Amygdala (tissue), 56 donors: ENCODE measurements at regions not wholly inside any gene's neighbourhood (a gene's known extent, or its start where the extent isn't known, plus 50 kb on each side); places are given as distances from the start of the nearest gene placed in this dataset.

Source experiments
- DNase-seq, 56 donors: peaks; one replicate each; lab custom pipeline; 2025; lab: John Stamatoyannopoulos, UW

DNA sequence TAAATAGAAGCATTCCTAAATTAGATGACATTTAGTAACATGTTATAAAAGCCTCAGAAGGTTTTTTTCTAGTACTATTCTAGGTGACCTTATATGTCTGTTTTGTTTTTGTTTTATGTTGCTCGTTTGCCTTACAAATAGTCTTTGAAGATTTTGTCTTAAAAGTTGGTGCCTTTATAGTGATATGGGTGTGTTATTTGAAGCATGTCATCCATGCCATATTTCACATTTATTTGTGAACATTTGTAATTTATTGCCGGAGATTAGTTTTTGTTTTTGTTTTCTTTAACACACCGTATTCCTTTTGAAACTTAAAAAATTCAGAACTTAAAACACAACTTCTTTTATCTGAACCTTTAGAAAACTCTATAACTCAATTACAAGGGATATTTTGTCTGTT lies 422.8 kb upstream of the PCDH9 start:
- DNase-seq, result no peak

GRCh38 chr13:67651908-67652465 lies 421.9 kb upstream of the PCDH9 start:
- no peak for DNase-seq

- DNase-seq, result no peak
Observed at GRCh38 chr13:67650471-67650870, 420.3 kb upstream of the PCDH9 start.

- DNase-seq, result no peak
Observed at GRCh38 chr13:67645874-67646467, 415.8 kb upstream of the PCDH9 start.

- no peak for DNase-seq
Observed at GRCh38 chr13:67643516-67644055, 413.4 kb upstream of the PCDH9 start.

- DNase-seq, result no peak
Observed at GRCh38 chr13:67642657-67643056, 412.5 kb upstream of the PCDH9 start.

GRCh38 chr13:67635754-67636153 lies 405.6 kb upstream of the PCDH9 start:
- no peak for DNase-seq

DNA sequence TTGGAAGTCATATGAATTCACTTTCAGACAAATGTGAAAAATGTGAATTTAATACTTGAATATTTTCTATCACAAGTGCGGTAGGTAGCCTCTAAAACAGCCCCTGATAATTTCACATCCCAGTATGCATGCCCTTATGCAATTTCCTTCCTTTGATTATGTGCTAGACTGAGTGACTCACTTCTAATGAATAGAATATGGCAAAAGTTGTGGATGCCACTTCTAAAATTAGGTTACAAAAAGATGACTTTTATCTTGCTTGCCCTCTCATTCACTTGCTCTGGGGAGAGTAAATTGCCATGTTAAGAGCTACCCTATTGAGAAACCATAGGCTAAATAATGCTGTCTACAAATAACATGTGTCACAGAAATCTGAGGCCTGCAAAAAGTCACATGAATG lies 402.5 kb upstream of the PCDH9 start:
- no peak for DNase-seq

DNA sequence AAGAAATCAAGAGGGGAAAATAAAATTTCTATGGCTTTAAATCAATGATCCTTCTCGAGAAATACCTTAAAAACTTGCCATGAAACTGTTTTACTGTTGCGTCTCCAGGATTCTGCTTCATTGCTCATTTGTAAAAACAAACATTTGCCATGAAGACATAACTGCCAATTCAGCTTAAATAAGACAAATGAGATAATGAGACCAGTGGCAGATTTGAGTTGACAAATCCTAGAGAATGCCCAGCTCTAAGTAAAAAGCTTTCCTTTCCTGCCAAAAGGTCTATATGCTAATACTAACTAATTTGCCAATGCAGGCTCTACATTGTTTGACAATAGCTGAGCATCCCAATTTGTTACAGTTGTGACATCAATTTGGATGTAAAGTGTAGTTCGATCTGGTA lies 400.5 kb upstream of the PCDH9 start:
- no peak for DNase-seq

DNA sequence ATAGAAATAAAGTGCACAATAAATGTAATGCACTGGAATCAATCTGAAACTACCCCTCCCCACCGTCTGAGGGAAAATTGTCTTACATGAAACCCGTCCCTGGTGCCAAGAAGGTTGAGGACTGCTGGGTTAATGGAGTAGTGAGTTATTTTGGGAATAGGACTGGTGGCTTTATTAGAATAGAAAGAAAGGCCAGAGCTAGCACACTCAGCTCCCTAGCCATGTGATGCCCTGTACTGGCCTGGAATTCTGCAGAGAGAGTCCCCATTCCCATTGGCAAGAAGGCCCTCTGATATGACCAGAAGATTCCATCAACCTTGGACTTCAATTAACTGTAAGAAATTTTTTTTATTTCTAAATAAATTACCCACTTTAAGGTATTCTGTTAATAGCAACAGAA lies 393.5 kb upstream of the PCDH9 start:
- DNase-seq, result no peak

DNA sequence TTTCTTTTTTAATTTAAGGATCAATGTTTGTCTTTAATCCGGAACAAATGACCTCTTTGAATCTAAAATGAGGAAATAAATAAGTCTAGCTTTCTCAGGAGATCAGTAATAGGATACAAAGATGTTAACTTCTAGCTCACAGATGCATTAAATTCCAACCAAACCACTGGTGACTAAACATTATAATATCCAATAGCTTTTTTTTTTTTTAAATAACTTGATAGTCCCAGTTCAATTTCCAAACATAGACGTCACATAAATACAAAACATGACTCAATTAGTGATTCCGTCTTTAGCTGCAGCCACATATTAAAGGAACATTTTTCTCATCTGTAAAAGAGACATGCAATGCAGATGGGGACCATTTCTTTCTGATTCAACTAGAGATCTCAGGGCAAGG lies 390.5 kb upstream of the PCDH9 start:
- no peak for DNase-seq

DNA sequence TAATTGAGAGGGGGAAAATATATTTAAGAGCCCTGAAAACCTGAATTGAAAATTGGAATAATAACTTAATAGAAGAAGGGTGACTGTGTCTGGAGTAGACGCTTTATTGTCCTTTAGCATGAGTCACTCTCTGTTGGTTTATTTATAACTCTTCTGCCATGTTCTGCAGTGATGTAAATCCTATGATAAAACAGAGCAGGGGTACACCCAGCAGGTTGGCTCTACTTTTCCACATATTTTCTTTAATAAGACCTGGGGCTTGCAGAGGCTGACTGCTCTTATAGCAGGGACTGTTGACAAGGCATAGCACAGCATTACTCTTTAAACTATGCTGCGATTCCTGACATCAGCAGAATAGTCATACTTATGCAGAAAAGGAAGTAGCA lies 389.9 kb upstream of the PCDH9 start:
- no peak for DNase-seq

DNA sequence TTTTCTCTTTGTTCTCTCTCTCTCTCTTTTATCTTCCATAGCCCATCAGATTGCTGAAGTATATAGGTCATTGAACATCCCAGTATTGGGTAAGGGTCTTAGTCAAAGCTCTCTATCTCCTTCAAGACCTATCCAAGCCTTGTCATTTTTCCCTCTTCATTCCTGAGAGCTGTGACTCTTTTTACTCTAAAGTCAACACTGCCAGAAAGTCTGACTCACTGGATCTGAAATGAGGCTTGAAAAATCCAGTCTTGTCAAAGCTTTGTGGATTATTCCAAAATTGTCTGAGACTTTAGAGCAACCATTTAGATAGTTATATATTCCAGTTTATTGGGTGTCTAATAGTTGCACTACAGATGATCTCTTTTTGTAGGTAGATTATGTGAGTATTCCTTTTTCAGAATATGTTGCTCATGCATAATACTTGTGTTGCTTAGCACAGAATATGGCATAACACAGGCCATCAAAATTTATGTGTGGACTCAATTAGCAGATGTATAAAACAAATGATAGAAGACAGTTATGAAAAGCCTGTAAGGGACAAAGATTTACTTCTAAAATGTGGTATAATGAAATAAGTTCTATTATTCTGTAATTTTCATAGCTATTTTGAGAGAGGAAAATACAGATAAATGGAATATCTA lies 389.3 kb upstream of the PCDH9 start:
- no peak for DNase-seq

DNA sequence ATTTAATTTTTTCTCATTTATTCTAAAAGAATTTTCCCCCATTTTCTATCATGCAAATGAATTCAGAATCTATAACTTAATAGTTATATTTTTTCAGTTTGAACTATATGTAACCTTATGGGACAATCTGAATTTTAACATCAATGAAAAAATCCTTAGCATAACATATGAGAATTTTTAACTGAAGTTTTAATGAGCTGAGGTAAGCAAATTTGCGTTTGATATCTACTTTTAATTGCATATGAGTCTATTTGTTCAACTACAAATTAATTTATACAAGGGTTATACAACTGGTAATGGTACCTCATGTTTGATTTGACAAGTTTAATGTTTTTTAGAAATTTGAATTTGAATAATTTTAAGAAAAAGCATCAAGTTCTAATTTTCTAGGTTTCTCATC lies 384.4 kb upstream of the PCDH9 start:
- no peak for DNase-seq

- DNase-seq, result no peak
Observed at GRCh38 chr13:67614013-67614412, 383.9 kb upstream of the PCDH9 start.

DNA sequence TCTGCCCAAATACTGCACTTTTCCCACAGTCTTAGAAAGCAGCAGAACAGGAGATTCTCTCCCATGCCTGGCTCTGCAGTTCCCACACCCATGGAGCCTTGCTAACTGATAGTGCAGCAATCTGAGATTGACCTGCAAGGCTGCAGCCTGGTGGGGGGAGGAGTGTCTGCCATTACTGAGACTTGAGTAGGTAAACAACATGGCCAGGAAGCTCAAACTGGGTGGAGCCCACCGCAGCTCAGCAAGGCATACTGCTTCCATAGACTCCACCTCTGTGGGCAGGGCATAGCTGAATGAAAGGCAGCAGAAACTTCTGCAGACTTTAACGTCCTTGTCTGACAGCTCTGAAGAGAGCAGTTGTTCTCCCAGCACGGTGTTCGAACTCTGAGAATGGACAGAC lies 358.5 kb upstream of the PCDH9 start:
- DNase-seq, result no peak

DNA sequence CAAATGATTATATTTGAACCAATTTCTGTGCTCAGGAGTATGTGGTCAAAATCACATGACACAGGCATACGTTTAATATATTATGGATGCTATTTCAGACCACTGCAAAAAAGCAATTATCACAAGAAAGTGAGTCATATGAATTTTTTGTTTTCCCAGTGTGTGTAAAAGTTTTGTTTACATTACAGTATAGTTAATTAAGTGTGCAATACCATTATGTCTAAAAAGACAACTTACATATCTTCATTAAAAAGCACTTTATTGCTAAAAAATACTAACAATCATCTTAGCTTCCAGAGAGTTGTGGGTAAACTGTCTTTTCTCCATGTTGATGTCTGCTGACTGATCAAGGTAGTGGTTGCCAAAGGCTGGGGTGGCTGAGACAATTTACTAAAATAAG lies 347.2 kb upstream of the PCDH9 start:
- no peak for DNase-seq

GRCh38 chr13:67574320-67575233 lies 344.4 kb upstream of the PCDH9 start:
- DNase-seq, result no peak

DNA sequence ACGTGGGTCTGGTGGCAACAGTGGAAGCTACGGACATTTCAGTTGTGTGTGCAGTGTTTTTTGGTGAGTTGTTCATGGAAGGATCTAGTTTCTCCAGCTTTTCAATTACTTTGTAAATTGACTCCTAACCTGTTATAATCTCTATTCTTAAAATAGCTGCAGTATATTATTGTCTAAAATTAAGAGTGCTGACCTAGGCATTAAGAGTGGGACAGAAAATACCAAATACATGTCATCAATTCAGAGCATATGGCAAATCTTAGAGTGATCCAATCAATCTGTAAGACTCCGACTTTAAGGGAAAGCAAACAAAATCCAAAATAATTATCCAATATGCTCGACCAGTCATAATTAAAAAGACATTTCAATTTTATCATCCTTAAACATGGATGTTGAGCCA lies 338.1 kb upstream of the PCDH9 start:
- no peak for DNase-seq

DNA sequence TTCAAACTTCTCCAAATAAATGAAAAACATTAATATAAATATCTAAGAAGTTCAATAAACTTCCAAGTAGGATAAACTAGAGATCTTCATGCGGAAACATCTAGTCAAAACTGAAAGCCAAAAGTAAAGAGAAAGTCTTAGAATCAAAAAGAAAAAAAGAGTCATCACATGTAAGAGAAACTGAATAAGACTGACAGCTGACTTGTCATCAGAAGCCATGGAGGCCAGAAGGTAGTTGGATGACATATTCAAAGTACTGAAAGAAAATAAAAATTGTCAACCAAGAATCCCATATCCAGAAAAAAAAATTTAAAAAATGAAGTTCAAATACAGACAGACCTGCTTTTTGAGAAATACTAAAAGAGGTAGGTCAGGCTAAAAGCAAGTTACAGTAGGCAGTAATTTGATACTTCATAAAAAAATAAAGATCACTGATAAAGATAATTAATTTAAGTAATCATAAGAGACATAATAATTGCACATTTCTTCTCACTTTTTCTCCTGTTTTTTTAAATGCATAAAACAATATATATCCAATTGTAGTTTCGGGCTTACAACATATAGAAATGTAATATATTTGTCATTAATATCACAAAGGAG lies 327.6 kb upstream of the PCDH9 start:
- DNase-seq, result no peak

DNA sequence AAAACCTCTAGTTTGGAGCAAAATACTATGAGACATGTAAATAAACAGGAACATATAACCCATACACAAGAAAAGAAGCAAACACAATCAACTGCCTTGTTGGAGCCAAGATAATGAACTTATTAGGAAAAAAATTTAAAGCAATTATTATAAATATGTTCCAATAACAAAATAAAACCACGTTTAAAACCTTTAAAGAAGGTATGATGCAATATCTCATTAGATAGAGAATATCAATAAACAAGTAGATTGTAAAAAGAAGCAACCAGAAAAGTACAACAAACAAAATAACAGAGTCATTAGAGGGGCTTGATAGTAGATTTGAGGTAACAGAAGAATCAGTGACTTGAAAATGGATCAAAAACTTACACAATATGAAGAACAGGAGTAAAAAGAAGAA lies 327.0 kb upstream of the PCDH9 start:
- DNase-seq, result no peak
